Ovary (tissue), 3 donors: ENCODE measurements at regions not wholly inside any gene's neighbourhood (a gene's known extent, or its start where the extent isn't known, plus 50 kb on each side); places are given as distances from the start of the nearest gene placed in this dataset.
"Not testable (repeated sequence)": the region's sequence is repeated elsewhere in the genome, so short reads cannot be mapped to it uniquely, and the experiment has no call there.

Source experiments
- CTCF ChIP-seq, 3 donors: fragments of 450-650 bp in 2 of 3; fragments of 200-600 bp in 1 of 3; IDR thresholded peaks; one replicate each; pipeline versions ENCODE4 v1.5.1 to v1.8.0; 2016 to 2022; ENCODE audit warnings: antibody characterized with exemption in 3 of 3, mild to moderate bottlenecking in 1 of 3
- EP300 ChIP-seq: sonication (generic); formaldehyde crosslinking; IDR thresholded peaks from one replicate; pipeline ENCODE4 v1.6.1; 2017; ENCODE audit warnings: antibody characterized with exemption
- POLR2A ChIP-seq: fragments of 450-650 bp; IDR thresholded peaks from one replicate; pipeline ENCODE4 v1.6.1; 2017; ENCODE audit warnings: antibody characterized with exemption, mild to moderate bottlenecking, moderate library complexity
- donor health status: DM: no; HTN: no; CAD: no.

GRCh38 chr15:31623297-31623696 is 296.7 kb downstream of the KLF13 start:
- not testable (repeated sequence) for TF ChIP-seq CTCF (IDR thresholded peaks at IDR 0.05); POLR2A; EP300
